GM23338 (cell line): ENCODE measurements at regions not wholly inside any gene's neighbourhood (a gene's known extent, or its start where the extent isn't known, plus 50 kb on each side); places are given as distances from the start of the nearest gene placed in this dataset.

Source experiments
- CTCF ChIP-seq, 2 experiments: fragments of 200-600 bp in 1 of 2; sonication (generic) in 1 of 2; conservative IDR thresholded peaks; 2 replicates each; pipeline versions ENCODE4 v1.5.1 to v1.6.1; 2016 to 2017; ENCODE audit warnings: antibody characterized with exemption in 2 of 2, low read depth in 2 of 2, mild to moderate bottlenecking in 2 of 2, moderate library complexity in 1 of 2
- EZH2 ChIP-seq: fragments of 200-600 bp; sonication (generic); IDR thresholded peaks from one replicate; pipeline ENCODE4 v1.8.0; 2017; ENCODE audit warnings: antibody characterized with exemption, mild to moderate bottlenecking, low read depth; ENCODE audit not compliant: unreplicated experiment
- EZH2phosphoT487 ChIP-seq: fragments of 200-600 bp; sonication (generic); IDR thresholded peaks from one replicate; pipeline ENCODE4 v1.8.1; 2018; ENCODE audit warnings: antibody characterized with exemption; ENCODE audit not compliant: unreplicated experiment
- JUNB ChIP-seq: IDR thresholded peaks from one replicate; pipeline ENCODE4 v1.6.1; 2016; ENCODE audit warnings: antibody characterized with exemption; ENCODE audit not compliant: unreplicated experiment
- POLR2AphosphoS5 ChIP-seq: IDR thresholded peaks from 2 replicates; pipeline ENCODE4 v1.6.1; 2016; ENCODE audit warnings: antibody characterized with exemption, low read depth
- REST ChIP-seq: IDR thresholded peaks from one replicate; pipeline ENCODE4 v1.6.1; 2018; ENCODE audit warnings: antibody characterized with exemption; ENCODE audit not compliant: unreplicated experiment

GRCh38 chr20:58571356-58571692, 56.1 kb upstream of the APCDD1L start:
- TF ChIP-seq CTCF (conservative IDR thresholded peaks at IDR 0.05; ENCODE audit: low read depth in 2 of 2) = no peak
- TF ChIP-seq POLR2AphosphoS5 = no peak
- no peak for TF ChIP-seq EZH2phosphoT487
- TF ChIP-seq REST = no peak
- TF ChIP-seq EZH2 = no peak
- TF ChIP-seq JUNB = no peak
